ENCODE measurements at regions not wholly inside any gene's neighbourhood (a gene's known extent, or its start where the extent isn't known, plus 50 kb on each side); places are given as distances from the start of the nearest gene placed in this dataset.
"Not testable (repeated sequence)": the region's sequence is repeated elsewhere in the genome, so short reads cannot be mapped to it uniquely, and the experiment has no call there.

DNA sequence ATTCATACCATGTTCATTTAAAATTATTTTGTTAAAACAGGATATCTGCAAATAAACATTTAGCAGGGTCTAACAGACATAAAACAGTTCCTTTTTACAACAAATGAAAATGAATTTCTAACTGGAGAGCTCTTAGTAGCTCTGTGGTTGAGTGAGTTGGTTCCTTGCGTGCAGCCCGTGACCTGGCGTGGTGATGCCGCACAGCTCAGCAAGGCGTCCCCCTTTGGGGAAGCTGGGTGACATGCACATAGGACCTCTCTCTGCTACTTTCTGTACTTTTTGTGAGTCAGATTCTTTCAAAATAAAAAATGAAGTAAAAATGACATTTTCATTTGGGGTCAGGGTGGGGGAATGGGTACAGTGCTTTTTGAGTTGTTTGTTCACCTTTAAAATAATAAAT lies 75.9 kb downstream of the NPIPB11 start:
- TF ChIP-seq EZH2 (IDR thresholded peaks at IDR 0.05; ENCODE audit: borderline replicate concordance, insufficient read depth, low read length, poor library complexity, severe bottlenecking); MXI1 (conservative IDR thresholded peaks at IDR 0.05; ENCODE audit: poor library complexity, severe bottlenecking): not testable (repeated sequence)
- TF ChIP-seq, protein P1, sequence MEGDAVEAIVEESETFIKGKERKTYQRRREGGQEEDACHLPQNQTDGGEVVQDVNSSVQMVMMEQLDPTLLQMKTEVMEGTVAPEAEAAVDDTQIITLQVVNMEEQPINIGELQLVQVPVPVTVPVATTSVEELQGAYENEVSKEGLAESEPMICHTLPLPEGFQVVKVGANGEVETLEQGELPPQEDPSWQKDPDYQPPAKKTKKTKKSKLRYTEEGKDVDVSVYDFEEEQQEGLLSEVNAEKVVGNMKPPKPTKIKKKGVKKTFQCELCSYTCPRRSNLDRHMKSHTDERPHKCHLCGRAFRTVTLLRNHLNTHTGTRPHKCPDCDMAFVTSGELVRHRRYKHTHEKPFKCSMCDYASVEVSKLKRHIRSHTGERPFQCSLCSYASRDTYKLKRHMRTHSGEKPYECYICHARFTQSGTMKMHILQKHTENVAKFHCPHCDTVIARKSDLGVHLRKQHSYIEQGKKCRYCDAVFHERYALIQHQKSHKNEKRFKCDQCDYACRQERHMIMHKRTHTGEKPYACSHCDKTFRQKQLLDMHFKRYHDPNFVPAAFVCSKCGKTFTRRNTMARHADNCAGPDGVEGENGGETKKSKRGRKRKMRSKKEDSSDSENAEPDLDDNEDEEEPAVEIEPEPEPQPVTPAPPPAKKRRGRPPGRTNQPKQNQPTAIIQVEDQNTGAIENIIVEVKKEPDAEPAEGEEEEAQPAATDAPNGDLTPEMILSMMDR (IDR thresholded peaks at IDR 0.05; ENCODE audit: poor library complexity, severe bottlenecking), result not testable (repeated sequence)
